NCI-H1417 (cell line): ENCODE measurements at regions not wholly inside any gene's neighbourhood (a gene's known extent, or its start where the extent isn't known, plus 50 kb on each side); places are given as distances from the start of the nearest gene placed in this dataset.
A peak's percentile ranks its signal among the peaks of the same experiment; 100 is the strongest.

Source experiments
- DNase-seq, 3 experiments: peaks; one replicate each; lab custom pipeline; 2025; lab: John Stamatoyannopoulos, UW

DNA sequence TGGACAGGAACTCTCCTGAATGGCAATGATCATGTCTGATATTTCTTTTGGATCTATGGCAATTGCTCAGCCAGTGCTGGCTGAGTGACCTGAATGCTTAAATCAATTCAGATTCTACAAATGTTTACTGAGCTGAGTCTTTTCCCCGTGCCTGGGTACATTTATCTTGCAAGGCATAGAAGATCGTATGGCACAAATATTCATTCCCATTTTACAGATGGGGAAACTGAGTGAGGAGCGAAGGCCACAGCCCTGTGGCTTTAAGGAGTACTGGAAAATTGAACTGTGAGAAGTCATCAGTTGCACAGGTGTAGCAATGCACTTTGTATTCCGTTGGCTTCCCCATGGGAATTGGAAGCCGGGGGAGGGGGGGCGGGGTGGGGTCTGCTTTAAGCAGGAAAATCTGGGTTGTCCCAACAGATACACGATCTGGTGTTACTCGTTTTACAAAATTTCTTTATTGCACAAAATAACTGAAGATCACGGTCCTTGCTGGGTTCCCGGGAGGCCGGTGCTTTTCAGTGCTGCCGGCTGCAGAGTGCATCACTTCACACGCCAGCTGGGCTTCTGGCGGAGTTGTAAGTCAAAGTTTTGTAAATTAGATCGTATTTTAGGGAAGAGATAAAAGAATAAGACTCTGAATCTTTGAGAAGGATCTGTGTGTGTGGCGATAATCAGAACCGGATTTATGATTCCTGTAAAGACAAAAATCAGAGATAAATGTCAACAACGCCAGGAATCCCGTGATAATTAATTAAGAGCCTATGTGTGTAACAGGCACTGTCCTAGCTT is 75.0 kb upstream of the MAP1LC3B2 start:
- no peak for DNase-seq

DNA sequence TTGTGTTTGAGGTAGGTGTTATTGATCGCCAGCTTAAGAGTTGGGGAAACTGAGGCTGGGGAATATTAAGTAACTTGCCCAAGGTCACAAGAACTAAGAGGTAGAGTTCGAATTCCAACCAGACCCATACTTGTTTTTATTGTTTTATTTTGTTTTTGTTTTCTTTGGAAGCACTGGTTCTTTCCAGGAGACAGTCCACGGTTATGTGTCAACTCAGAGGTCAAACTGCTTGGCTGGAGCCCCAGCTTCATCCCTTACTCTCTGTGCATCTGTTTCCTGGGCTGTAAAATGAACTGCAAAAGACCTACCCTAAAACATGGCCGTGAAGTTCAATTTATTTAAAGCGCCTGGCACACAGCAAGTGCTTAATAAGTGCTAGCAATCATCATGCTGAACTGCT is 74.4 kb upstream of the MAP1LC3B2 start:
- DNase-seq: no peak

DNA sequence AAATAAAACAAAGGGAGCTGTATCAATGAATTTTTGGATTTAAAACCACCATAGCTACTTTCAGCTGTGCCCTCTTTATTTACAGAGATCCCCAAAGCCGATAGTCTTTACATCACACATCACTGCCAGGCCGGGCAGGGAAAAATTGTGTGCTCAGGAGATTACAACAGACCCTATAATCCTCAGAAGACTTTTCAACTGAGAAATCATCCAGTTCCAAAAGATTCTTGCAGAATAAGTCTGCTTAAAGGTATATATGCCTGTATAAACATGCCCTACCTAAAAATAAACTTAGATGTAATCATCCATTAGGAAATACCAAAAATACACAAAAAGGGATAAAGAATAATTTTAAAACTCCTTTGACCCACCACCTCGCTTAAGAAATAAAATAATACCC is 70.1 kb upstream of the MAP1LC3B2 start:
- DNase-seq: no peak

DNA sequence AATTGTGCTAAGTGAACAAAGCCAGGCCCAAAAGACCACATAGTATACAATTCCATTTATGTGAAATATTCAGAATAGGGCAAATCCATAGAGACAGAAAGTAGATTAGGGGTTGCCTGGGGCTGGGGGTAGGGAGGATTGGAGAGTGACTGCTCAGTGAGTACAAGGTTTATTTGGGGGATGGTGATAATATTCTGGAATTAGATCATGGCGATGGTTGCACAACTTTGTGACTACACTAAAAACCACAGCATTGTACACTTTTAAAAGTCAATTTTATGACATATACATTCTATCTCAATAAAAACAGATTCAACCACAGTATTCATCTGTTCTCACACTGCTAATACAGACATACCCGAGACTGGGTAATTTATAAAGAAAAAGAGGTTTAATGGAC is 68.7 kb upstream of the MAP1LC3B2 start:
- no peak for DNase-seq

DNA sequence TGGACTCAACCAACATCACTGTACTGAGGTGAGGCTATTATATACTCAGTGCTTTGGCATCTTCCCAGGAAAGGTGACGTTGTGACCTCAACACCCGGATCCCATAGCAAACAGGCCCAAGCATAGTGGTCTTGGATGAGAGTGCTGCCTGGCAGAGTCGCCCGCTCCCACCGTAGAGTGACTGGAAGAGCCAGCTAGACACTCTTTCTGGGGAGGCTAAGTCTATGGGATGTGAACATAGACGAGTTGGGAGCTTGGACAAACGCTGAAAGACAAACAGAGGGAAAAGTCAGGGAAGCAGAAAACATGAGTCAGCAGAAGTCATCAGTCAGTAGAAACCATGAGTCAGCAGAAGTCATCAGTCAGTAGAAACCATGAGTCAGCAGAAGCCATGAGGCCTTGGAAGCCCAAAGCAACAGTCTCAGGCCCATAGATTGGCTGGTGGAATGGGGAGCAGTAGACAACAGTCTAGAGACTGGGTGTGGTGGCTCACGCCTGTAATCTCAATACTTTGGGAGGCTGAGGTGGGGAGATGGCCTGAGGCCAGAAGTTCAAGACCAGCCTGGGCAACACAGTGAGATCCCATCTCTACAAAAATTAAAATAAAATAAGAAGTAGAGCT is 66.4 kb upstream of the MAP1LC3B2 start:
- no peak for DNase-seq

DNA sequence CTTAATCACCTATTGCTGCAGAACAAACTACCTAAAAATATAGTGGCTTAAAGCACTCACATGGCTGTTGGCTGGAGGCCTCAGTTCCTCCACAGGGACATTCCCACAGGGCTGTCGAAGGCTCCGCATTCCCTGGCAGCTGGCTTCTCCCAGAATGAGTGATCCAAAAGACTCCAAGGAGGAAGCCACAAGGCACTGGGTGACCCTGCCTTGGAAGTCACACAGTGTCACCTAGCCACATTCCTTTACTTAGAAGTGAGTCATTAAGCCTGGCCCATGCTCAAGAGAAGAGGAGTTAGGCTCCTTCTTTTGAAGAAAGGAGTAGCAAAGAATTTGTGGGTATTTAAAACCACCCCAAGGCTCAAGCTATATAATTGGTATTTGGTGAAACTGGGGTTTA is 63.9 kb upstream of the MAP1LC3B2 start:
- no peak for DNase-seq

DNA sequence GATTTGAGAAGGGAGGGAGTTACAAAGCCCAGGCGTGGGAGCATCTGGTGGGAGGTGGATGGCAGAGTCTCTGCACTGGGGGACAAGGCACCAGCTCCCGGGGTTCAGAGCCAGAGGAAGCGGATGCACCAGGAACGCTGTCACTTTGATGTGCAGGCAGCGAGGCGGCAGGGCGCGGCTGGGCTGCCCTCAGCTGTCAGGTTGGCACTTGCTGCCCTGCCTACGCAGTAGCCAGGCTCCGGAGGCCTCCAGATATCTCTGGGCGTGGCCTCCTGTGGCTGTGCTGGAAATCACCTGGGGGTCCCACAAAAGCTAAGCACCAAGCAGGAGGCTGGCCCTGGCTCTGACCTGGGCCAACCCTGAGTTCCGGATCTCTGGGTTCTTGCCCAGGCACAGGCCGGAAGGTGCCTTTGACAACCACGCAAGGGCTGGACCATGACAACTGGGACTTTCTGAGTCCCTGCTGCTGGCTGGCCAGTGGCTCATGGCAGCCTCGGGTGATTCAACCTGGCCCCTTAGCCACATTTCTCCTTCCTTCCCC is 62.1 kb upstream of the MAP1LC3B2 start:
- no peak for DNase-seq

DNA sequence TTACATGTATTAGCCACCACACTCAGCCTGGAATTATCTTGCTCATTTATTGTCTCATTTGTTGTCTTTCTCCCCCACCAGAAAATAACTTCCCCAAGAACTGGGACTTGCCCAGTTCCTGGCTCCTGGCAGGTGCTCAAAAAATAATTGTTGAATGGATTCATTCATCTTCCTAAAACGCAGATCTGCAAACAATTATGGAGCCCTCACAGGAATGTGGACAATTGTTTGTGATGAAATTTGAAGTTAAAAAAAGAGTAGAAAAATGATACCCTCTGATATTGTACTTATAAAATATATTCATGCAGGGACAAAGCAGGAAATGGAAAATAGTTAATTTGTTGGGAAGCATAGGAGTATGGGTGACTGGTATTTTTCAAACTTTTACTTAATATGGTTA is 60.7 kb upstream of the MAP1LC3B2 start:
- no peak for DNase-seq

DNA sequence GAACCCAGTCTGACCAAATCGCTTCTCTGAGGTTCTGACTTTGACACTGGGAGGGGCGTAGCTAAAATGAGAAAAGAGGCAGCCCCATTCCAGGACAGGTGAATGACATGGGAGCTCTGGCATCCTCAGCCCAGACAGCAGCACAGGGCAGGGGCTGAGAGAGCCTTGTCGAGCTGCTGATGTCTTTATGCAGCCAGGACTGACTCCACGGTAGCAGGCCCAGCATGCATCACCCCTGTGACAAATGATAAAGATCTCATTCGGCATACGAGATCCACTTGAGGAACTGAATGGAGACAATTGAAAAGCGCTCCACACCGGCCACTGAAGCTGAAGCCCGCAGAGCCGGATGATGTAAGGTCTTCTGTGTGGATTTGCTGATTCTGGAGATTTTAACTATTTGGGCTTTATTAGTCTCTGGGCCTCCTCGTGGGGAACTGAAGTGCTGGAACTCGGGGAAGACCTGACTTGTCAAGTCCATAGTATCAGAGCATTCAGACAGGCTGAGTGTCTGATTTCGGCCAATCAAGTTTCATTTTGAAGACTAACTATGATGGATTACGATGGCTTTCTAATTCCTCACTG is 56.9 kb upstream of the MAP1LC3B2 start:
- peak in 1 of 3 experiments; percentile 23 for DNase-seq

DNA sequence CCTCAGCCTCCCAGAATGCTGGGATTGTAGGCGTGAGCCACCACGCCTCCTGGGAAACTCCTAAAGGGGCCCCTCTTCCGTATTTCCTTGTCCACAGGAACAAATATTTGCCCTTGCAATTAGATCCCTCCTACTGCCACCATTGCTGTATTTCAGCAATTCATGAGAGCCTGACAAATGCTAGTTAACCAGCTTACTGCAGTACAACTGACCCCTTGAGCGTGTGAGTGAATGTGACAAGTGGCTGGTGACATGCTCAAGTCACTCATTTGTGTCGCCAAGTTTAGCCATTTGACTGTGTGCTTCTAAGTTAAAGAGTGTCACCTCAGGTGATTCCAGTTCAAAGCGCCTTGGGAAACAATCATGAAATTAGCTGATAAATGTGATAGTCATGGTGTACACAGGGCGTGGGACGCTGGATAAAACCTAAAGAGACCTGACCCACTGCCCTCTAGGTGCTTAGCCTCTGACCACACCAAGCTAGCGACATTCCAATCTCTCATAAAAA is 56.1 kb upstream of the MAP1LC3B2 start:
- DNase-seq: peak in 1 of 3 experiments; percentile 15

DNA sequence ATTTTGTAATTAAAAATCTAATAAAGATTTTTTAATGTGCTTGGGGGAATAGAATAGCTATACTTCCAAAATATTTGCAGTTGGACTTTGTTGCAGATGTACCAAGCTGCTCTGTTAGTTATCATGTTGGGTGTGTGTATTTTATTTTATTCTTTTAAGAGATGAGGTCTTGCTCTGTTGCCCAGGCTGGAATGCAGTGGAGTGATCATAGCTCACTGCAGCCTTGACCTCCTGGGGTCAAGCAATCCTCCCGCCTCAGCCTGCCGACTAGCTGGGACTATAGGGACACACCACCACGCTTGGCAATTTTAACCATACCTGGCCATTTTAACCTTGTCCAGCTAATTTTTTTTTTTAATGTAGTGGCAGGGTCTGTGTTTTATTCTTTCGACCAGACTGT is 54.7 kb upstream of the MAP1LC3B2 start:
- no peak for DNase-seq

DNA sequence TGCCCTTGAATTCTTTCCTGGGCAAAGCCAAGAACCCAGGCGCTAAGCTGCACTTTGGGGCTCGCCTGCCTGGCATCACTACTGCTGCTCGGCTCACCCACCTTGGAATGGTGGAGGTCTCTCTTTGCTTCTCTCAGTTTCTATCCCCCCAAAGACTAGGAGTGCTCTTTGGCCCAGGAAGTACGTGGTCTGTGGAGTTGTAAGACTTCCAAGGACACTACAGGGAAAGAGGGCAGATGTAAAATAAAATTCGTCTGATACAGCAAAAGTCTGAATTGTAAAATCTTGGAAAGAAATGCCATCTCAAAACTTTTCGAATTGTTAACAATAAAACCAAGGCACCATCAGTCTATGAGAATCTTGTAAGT is 52.5 kb upstream of the MAP1LC3B2 start:
- no peak for DNase-seq

DNA sequence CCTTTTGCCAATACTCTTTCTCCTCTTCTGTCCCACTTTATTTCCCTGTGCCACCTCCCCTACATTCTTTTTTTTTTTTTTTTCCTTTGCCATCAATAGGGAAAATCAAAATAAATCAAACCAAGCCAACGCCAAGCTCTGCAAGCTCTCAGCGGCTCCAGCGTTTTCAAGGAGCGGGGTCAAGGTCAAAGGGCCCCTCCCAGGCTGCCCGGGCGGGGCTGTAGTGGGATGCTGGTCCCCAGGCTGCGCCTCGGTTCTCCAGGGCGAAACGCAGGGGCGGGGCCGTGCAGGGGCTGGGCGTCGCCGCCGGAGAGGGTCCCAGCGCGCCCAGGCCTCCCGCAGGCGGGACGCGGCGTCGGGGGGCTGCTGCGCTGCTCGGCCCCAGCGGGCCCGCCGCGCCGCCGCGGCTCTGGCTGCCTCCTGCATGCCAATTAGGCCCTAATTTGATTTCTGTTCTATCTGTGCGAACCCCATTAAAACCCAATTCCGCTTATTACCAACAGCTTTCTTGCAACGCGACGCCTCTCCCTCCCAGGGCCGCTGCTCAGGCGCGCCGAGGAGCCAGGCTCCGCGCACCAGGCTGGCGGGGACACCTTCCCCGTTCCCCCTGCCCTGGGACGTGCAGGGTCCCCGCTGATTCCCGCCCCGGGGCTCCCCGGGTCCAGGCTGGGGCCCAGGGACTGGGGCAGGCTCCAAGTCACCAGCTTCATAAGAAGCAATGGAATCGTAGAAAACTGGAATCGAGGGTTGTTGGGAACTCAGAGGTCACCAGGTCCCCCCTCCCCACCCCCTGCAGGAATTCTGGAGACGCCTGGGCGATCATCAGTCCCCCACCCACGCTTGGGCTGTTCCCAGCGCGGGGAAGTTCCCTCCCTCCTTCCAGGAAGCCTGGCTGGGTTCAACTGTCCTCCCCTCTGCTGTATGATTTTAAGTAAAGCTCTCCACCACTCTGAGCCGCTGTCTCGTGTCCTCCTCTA is 50.7 kb upstream of the MAP1LC3B2 start:
- DNase-seq: no peak
